ENCODE measurements at regions not wholly inside any gene's neighbourhood (a gene's known extent, or its start where the extent isn't known, plus 50 kb on each side); places are given as distances from the start of the nearest gene placed in this dataset.

DNA sequence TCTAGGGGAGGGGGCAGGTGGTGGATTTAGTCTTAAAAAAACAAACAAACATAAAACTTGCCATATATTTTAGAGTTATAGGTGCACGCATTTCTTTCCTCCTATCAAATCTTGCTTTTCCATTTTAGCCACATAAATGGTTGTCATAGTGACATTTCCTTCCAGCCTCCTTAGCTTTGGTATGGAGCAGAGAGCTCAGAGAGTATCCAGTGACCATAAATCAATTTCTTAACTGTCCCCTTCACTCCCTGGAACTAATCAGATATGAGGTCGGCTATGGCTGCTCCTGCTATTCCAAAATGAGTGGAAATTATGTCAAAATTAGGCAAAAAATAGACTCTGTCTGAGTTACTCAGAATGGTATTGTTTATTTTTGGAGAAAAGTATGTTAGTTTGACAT is 164.5 kb downstream of the EBLN2 start:
- TF ChIP-seq, protein P1, sequence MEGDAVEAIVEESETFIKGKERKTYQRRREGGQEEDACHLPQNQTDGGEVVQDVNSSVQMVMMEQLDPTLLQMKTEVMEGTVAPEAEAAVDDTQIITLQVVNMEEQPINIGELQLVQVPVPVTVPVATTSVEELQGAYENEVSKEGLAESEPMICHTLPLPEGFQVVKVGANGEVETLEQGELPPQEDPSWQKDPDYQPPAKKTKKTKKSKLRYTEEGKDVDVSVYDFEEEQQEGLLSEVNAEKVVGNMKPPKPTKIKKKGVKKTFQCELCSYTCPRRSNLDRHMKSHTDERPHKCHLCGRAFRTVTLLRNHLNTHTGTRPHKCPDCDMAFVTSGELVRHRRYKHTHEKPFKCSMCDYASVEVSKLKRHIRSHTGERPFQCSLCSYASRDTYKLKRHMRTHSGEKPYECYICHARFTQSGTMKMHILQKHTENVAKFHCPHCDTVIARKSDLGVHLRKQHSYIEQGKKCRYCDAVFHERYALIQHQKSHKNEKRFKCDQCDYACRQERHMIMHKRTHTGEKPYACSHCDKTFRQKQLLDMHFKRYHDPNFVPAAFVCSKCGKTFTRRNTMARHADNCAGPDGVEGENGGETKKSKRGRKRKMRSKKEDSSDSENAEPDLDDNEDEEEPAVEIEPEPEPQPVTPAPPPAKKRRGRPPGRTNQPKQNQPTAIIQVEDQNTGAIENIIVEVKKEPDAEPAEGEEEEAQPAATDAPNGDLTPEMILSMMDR (IDR thresholded peaks at IDR 0.05; ENCODE audit: low read length) = no peak
- no peak for TF ChIP-seq EZH2 (IDR thresholded peaks at IDR 0.05; ENCODE audit: borderline replicate concordance, low read length)
